Upper lobe of right lung (tissue), 1 donor: ENCODE measurements at regions not wholly inside any gene's neighbourhood (a gene's known extent, or its start where the extent isn't known, plus 50 kb on each side); places are given as distances from the start of the nearest gene placed in this dataset.

ENCODE experiments used
- ATAC-seq: fragments of 200-7000 bp; cut with Tn5 transposase; one replicate; pipeline ENCODE4 v1.9.1; 2020; ENCODE audit warnings: mild to moderate bottlenecking, moderate library complexity
- DNase-seq: peaks from one replicate; pipeline ENCODE4 v3.0.0-alpha.2; 2020
- H3K27ac ChIP-seq: fragments of 200-600 bp; one replicate; pipeline ENCODE4 v1.8.0; 2022
- H3K27me3 ChIP-seq: fragments of 200-600 bp; one replicate; pipeline ENCODE4 v1.8.0; 2022; ENCODE audit warnings: mild to moderate bottlenecking
- H3K36me3 ChIP-seq: fragments of 200-600 bp; one replicate; pipeline ENCODE4 v1.8.0; 2022
- H3K4me1 ChIP-seq: fragments of 200-600 bp; one replicate; pipeline ENCODE4 v1.8.0; 2022
- H3K4me3 ChIP-seq: fragments of 200-600 bp; one replicate; pipeline ENCODE4 v1.8.0; 2022; ENCODE audit warnings: mild to moderate bottlenecking
- H3K9me3 ChIP-seq: fragments of 200-600 bp; one replicate; pipeline ENCODE4 v1.8.0; 2022
- CTCF ChIP-seq: fragments of 200-600 bp; IDR thresholded peaks from one replicate; pipeline ENCODE4 v1.8.0; 2022; ENCODE audit warnings: antibody characterized with exemption
- intact Hi-C: fragments of 100-400 bp; cut with DNase I; formaldehyde crosslinking; loops from one replicate; pipeline ENCODE4 v1.11.0; 2022
- donor health status: DM: no; HTN: yes; CAD: no; lungs with severe emphysema.

DNA sequence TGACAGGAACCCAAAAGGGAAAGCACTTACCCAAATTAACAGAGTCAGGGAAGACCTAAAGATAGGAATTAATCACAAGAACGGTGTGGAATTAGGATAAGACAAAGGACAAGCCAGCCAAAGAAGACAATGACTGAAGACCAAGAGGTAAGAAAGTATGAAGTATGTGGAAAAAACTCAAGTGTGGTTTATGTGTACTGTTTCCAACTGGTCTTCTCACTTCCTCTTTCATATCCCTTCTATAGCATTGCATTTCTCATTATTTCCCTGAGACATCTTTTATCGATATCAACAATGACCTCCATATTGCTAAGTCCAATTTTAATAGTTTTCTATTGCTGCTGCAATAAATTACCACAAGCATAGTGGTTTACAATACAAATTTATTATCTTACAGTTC is 313.5 kb upstream of the SLC39A10 start:
- no peak for TF ChIP-seq CTCF
- no peaks in the 10 kb centered on the region for H3K27me3 ChIP-seq
- H3K9me3 ChIP-seq = no peaks in the 10 kb centered on the region
- no peak for DNase-seq
- no peaks in the 10 kb centered on the region for H3K4me1 ChIP-seq
- no peaks in the 10 kb centered on the region for H3K36me3 ChIP-seq
- intact Hi-C loops = no loop called here
- no peak overlapping the region for H3K27ac ChIP-seq
- ATAC-seq = no peak
- no peak overlapping the region for H3K4me3 ChIP-seq

DNA sequence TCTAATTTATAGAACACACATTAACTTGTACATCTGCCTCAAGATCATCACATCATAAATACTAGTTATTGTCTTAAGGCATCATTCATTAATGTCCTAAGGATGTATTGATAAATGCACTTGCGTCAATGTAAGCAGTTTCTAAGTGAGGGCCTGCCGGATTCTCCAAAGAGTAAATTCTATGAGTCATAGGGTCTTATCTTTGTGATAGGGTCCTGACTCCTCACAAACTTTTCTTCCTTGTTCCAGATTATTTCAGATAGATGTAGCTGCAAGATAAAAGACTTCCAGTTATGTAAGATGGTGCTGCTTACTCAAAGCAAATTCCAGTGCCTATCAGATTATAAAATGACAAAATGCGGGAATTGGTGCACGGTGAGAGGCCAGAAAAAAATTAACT is 315.0 kb upstream of the SLC39A10 start:
- no peak overlapping the region for H3K4me3 ChIP-seq
- H3K27me3 ChIP-seq = no peaks in the 10 kb centered on the region
- no peaks in the 10 kb centered on the region for H3K9me3 ChIP-seq
- H3K36me3 ChIP-seq = no peaks in the 10 kb centered on the region
- DNase-seq (no peak), ATAC-seq (no peak)
- no peak for TF ChIP-seq CTCF
- intact Hi-C loops = no loop called here
- H3K27ac ChIP-seq = no peak overlapping the region
- no peaks in the 10 kb centered on the region for H3K4me1 ChIP-seq

DNA sequence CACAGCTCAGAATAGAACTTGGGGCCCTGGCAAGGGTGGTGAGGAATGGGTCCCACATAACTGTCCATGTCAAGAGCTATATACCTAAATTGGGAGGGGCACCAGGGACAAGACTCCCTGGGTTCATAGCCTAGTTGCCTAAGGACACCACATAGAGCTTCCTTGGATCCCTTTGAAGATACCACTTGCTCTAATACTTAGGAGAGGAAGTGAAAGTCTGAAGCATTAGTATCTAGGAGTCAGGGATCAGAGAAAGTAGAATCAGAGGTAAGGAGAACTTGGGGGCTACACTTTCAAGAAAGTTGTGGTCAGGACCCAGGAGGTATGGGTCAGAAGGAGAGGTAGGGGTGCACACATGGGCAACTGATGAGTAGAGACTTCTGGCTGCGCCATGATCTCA is 318.2 kb upstream of the SLC39A10 start:
- H3K27me3 ChIP-seq = no peaks in the 10 kb centered on the region
- H3K4me3 ChIP-seq = no peak overlapping the region
- intact Hi-C loops = no loop called here
- no peak for TF ChIP-seq CTCF
- no peak overlapping the region for H3K27ac ChIP-seq
- no peaks in the 10 kb centered on the region for H3K36me3 ChIP-seq
- no peaks in the 10 kb centered on the region for H3K9me3 ChIP-seq
- no peak for ATAC-seq
- DNase-seq = no peak
- no peaks in the 10 kb centered on the region for H3K4me1 ChIP-seq

DNA sequence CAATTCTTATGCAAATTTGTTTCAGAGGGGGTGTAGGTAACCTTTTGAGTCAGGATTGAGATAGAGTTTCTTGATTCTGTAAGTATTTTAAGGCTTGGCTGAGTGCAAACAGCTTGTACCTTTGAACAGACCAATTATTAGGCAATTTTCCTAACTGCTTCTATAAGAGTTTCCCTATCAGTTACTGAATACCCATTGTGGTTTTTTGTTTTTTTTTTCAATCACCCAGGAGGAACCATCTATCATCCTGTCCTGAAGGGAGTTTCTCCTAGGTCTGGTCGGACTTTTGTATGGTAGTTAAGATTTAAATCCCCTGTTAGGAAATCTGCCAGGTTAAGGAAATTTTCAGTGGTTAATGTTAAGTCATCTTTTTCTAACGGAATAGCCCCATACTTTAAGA is 319.4 kb upstream of the SLC39A10 start:
- no peak for DNase-seq
- Histone ChIP-seq H3K4me1 (no peaks in the 10 kb centered on the region), H3K4me3 (no peak overlapping the region), H3K27me3 (no peaks in the 10 kb centered on the region), H3K9me3 (no peaks in the 10 kb centered on the region), H3K36me3 (no peaks in the 10 kb centered on the region), H3K27ac (no peak overlapping the region)
- no peak for TF ChIP-seq CTCF
- intact Hi-C loops = no loop called here
- ATAC-seq = no peak

GRCh38 chr2:195333869-195334268 is 323.2 kb upstream of the SLC39A10 start:
- intact Hi-C loops = no loop called here
- DNase-seq = no peak
- Histone ChIP-seq H3K4me1 (no peaks in the 10 kb centered on the region), H3K9me3 (no peaks in the 10 kb centered on the region), H3K27me3 (no peaks in the 10 kb centered on the region), H3K27ac (no peak overlapping the region), H3K36me3 (no peaks in the 10 kb centered on the region), H3K4me3 (no peak overlapping the region)
- ATAC-seq = no peak
- TF ChIP-seq CTCF = no peak

DNA sequence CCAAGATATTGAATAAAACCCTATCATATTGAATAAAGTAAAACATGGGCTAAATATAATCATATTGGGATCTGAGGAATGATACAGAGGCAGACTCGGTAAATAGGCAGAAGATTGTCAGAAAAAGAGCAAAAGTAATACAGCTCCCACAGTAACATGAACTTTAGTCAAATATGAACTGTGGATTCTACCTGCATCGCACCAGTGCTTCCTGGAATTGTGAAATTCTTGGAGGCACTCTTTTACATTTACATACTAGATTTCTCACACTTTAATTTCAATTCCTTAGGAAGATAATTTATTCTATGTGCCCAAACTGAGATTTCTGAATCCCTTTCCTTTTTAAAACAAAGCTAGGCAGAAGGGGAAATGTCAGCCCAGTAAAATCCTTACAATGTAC is 325.1 kb upstream of the SLC39A10 start:
- no peaks in the 10 kb centered on the region for H3K9me3 ChIP-seq
- ATAC-seq (no peak), DNase-seq (no peak)
- no peaks in the 10 kb centered on the region for H3K27me3 ChIP-seq
- no peak overlapping the region for H3K4me3 ChIP-seq
- no peak overlapping the region for H3K27ac ChIP-seq
- intact Hi-C loops = no loop called here
- no peak for TF ChIP-seq CTCF
- no peaks in the 10 kb centered on the region for H3K36me3 ChIP-seq
- no peaks in the 10 kb centered on the region for H3K4me1 ChIP-seq
